GM19463 (cell line): ENCODE measurements at regions not wholly inside any gene's neighbourhood (a gene's known extent, or its start where the extent isn't known, plus 50 kb on each side); places are given as distances from the start of the nearest gene placed in this dataset.
"Not testable (repeated sequence)": the region's sequence is repeated elsewhere in the genome, so short reads cannot be mapped to it uniquely, and the experiment has no call there.

ENCODE experiments used
- ATAC-seq: cut with Tn5 transposase; IDR thresholded peaks from one replicate; pipeline ENCODE4 v1.9.1; 2021; ENCODE audit warnings: mild to moderate bottlenecking, moderate library complexity; ENCODE audit not compliant: unreplicated experiment

GRCh38 chr9:78663369-78663768 lies 366.4 kb downstream of the PSAT1 start:
- no peak for ATAC-seq

- no peak for ATAC-seq
Measured at GRCh38 chr9:78664370-78664769, 367.4 kb downstream of the PSAT1 start.

GRCh38 chr9:78666818-78667414 lies 370.0 kb downstream of the PSAT1 start:
- ATAC-seq, result no peak

- no peak for ATAC-seq
Measured at GRCh38 chr9:78668148-78668832, 371.4 kb downstream of the PSAT1 start.

GRCh38 chr9:78669591-78669990 lies 372.7 kb downstream of the PSAT1 start:
- no peak for ATAC-seq

GRCh38 chr9:78671785-78672184 lies 374.9 kb downstream of the PSAT1 start:
- no peak for ATAC-seq

GRCh38 chr9:78674874-78675273 lies 377.9 kb downstream of the PSAT1 start:
- ATAC-seq, result no peak

GRCh38 chr9:78676009-78676408 lies 379.1 kb downstream of the PSAT1 start:
- no peak for ATAC-seq

GRCh38 chr9:78676623-78677022 lies 379.7 kb downstream of the PSAT1 start:
- ATAC-seq, result no peak

GRCh38 chr9:78677326-78677725 lies 380.4 kb downstream of the PSAT1 start:
- ATAC-seq, result no peak

GRCh38 chr9:78678877-78679276 lies 382.0 kb downstream of the PSAT1 start:
- ATAC-seq, result no peak

- ATAC-seq, result no peak
Measured at GRCh38 chr9:78680196-78680595, 383.3 kb downstream of the PSAT1 start.

- no peak for ATAC-seq
Measured at GRCh38 chr9:78682216-78682615, 385.3 kb downstream of the PSAT1 start.

- no peak for ATAC-seq
Measured at GRCh38 chr9:78685471-78685870, 388.5 kb downstream of the PSAT1 start.

GRCh38 chr9:78688796-78689195 lies 391.9 kb downstream of the PSAT1 start:
- ATAC-seq, result no peak

- no peak for ATAC-seq
Measured at GRCh38 chr9:78691542-78691941, 394.6 kb downstream of the PSAT1 start.

GRCh38 chr9:78692871-78693270 lies 395.9 kb downstream of the PSAT1 start:
- no peak for ATAC-seq

- no peak for ATAC-seq
Measured at GRCh38 chr9:78694974-78695373, 398.0 kb downstream of the PSAT1 start.

GRCh38 chr9:78695519-78695918 lies 398.6 kb downstream of the PSAT1 start:
- no peak for ATAC-seq

- ATAC-seq, result no peak
Measured at GRCh38 chr9:78697618-78698017, 400.7 kb downstream of the PSAT1 start.

GRCh38 chr9:78698371-78698770 lies 401.4 kb downstream of the PSAT1 start:
- no peak for ATAC-seq

- ATAC-seq, result not testable (repeated sequence)
Measured at GRCh38 chr9:78699217-78699616, 402.3 kb downstream of the PSAT1 start.

GRCh38 chr9:78704153-78704552 lies 407.2 kb downstream of the PSAT1 start:
- not testable (repeated sequence) for ATAC-seq
